GM23248 (cell line): ENCODE measurements at regions not wholly inside any gene's neighbourhood (a gene's known extent, or its start where the extent isn't known, plus 50 kb on each side); places are given as distances from the start of the nearest gene placed in this dataset.

Experiments
- DNase-seq: peaks from one replicate; pipeline ENCODE4 v3.0.0-alpha.2; 2015
- H2AFZ ChIP-seq: fragments of 200-600 bp; sonication (generic); 2 replicates; pipeline ENCODE4 v1.6.1; 2016; ENCODE audit warnings: antibody characterized with exemption
- H3F3A ChIP-seq: fragments of 200-600 bp; sonication (generic); 2 replicates; pipeline ENCODE4 v1.6.1; 2016; ENCODE audit warnings: mild to moderate bottlenecking, antibody characterized with exemption, mixed run types; ENCODE audit not compliant: insufficient read depth
- H3K27ac ChIP-seq: fragments of 200-600 bp; sonication (generic); 2 replicates; pipeline ENCODE4 v1.5.1; 2016; ENCODE audit warnings: mild to moderate bottlenecking
- H3K27me3 ChIP-seq: fragments of 200-600 bp; sonication (generic); replicated peaks from 2 replicates; pipeline ENCODE4 v1.6.1; 2016; ENCODE audit warnings: mild to moderate bottlenecking; ENCODE audit not compliant: insufficient read depth
- H3K36me3 ChIP-seq: fragments of 200-600 bp; sonication (generic); 2 replicates; pipeline ENCODE4 v1.6.1; 2016; ENCODE audit warnings: low read depth, mild to moderate bottlenecking
- H3K4me1 ChIP-seq: fragments of 200-600 bp; sonication (generic); 2 replicates; pipeline ENCODE4 v1.6.1; 2016; ENCODE audit warnings: mild to moderate bottlenecking; ENCODE audit not compliant: insufficient read depth
- H3K4me2 ChIP-seq: fragments of 200-600 bp; sonication (generic); one replicate; pipeline ENCODE4 v1.6.1; 2016; ENCODE audit warnings: mild to moderate bottlenecking; ENCODE audit not compliant: unreplicated experiment
- H3K4me3 ChIP-seq: fragments of 200-600 bp; sonication (generic); 2 replicates; pipeline ENCODE4 v1.5.1; 2016; ENCODE audit warnings: mild to moderate bottlenecking
- H3K79me2 ChIP-seq: fragments of 200-600 bp; sonication (generic); 2 replicates; pipeline ENCODE4 v1.6.1; 2016; ENCODE audit warnings: mild to moderate bottlenecking; ENCODE audit not compliant: insufficient read depth
- H3K9ac ChIP-seq: fragments of 200-600 bp; sonication (generic); 2 replicates; pipeline ENCODE4 v1.6.1; 2016; ENCODE audit warnings: mild to moderate bottlenecking
- H3K9me2 ChIP-seq: fragments of 200-600 bp; sonication (generic); 2 replicates; pipeline ENCODE4 v1.6.1; 2016; ENCODE audit warnings: mixed run types, mild to moderate bottlenecking, moderate library complexity; ENCODE audit not compliant: insufficient read depth
- H3K9me3 ChIP-seq: fragments of 200-600 bp; sonication (generic); one replicate; pipeline ENCODE4 v1.6.1; 2017; ENCODE audit warnings: low read depth
- H4K20me1 ChIP-seq: fragments of 200-600 bp; sonication (generic); 2 replicates; pipeline ENCODE4 v1.6.0; 2016; ENCODE audit not compliant: insufficient read depth
- EZH2 ChIP-seq: fragments of 200-600 bp; sonication (generic); IDR thresholded peaks from 2 replicates; pipeline ENCODE4 v1.6.1; 2018; ENCODE audit warnings: antibody characterized with exemption, mild to moderate bottlenecking; ENCODE audit not compliant: insufficient read depth, poor library complexity, severe bottlenecking
- EZH2phosphoT487 ChIP-seq: fragments of 200-600 bp; sonication (generic); IDR thresholded peaks from 2 replicates; pipeline ENCODE4 v1.6.1; 2018; ENCODE audit warnings: antibody characterized with exemption, moderate library complexity, mild to moderate bottlenecking, low read depth; ENCODE audit not compliant: insufficient read depth
- WGBS, 2 experiments: methylation state at CpG; one replicate each; pipeline ENCODE4 v1.1.6; 2015 to 2017; ENCODE audit warnings: low lambda C conversion rate in 2 of 2, low coverage in 1 of 2; ENCODE audit errors: missing lambda C conversion rate in 2 of 2; 5-methylcytosine and 5-hydroxymethylcytosine counted together
- in situ Hi-C: fragments of 300-500 bp; cut with MboI; formaldehyde crosslinking; loops from 2 replicates; pipeline ENCODE4 v1.15.0; 2020

- Histone ChIP-seq H3K27ac (no peak overlapping the region), H3K9me2 (no peaks in the 10 kb centered on the region), H3K79me2 (no peaks in the 10 kb centered on the region), H3K9ac (no peak overlapping the region), H4K20me1 (no peaks in the 10 kb centered on the region), H3K4me1 (peaks cover 6% of the 10 kb centered on the region; the same call in 1 of the 2 replicates), H3K9me3 (no peaks in the 10 kb centered on the region), H2AFZ (no peak overlapping the region), H3K27me3 (no peaks in the 10 kb centered on the region), H3K36me3 (no peaks in the 10 kb centered on the region), H3F3A (no peaks in the 10 kb centered on the region), H3K4me3 (no peak overlapping the region), H3K4me2 (no peak overlapping the region)
- in situ Hi-C loops: no loop called here
- DNase-seq: no peak
- no peak for TF ChIP-seq EZH2phosphoT487
- 96 to 99% methylated on average over 4 of the region's 4 CpGs for WGBS, 2 experiments
These were observed 213.1 kb downstream of the CXCL12 start for GRCh38 chr10:44171765-44172164.

GRCh38 chr10:44168478-44168877 is 216.4 kb downstream of the CXCL12 start:
- TF ChIP-seq EZH2 (no peak), EZH2phosphoT487 (no peak)
- Histone ChIP-seq H3K4me3 (no peak overlapping the region), H3K9ac (no peak overlapping the region), H3K9me2 (no peaks in the 10 kb centered on the region), H3K79me2 (no peaks in the 10 kb centered on the region), H3K9me3 (no peaks in the 10 kb centered on the region), H3K4me1 (peaks cover 6% of the 10 kb centered on the region; the same call in 1 of the 2 replicates), H4K20me1 (no peaks in the 10 kb centered on the region), H3K36me3 (no peaks in the 10 kb centered on the region), H2AFZ (no peak overlapping the region), H3K4me2 (no peak overlapping the region), H3F3A (no peaks in the 10 kb centered on the region), H3K27ac (no peak overlapping the region), H3K27me3 (no peaks in the 10 kb centered on the region)
- WGBS, 2 experiments: 85 to 90% methylated on average over 5 of the region's 5 CpGs
- no peak for DNase-seq
- in situ Hi-C loops: no loop called here

GRCh38 chr10:44167752-44168151 is 217.1 kb downstream of the CXCL12 start:
- no peak for TF ChIP-seq EZH2
- TF ChIP-seq EZH2phosphoT487: no peak
- DNase-seq: no peak
- no peak overlapping the region for H3K4me2 ChIP-seq
- WGBS, 2 experiments: 81 to 82% methylated on average over 6 of the region's 6 CpGs
- H2AFZ ChIP-seq: no peak overlapping the region
- no peaks in the 10 kb centered on the region for H3F3A ChIP-seq
- no peaks in the 10 kb centered on the region for H3K4me1 ChIP-seq
- H3K9me2 ChIP-seq: no peaks in the 10 kb centered on the region
- no peaks in the 10 kb centered on the region for H3K9me3 ChIP-seq
- no peaks in the 10 kb centered on the region for H3K79me2 ChIP-seq
- no peak overlapping the region for H3K9ac ChIP-seq
- H3K36me3 ChIP-seq: no peaks in the 10 kb centered on the region
- H3K27me3 ChIP-seq: no peaks in the 10 kb centered on the region
- in situ Hi-C loops: no loop called here
- no peak overlapping the region for H3K4me3 ChIP-seq
- no peaks in the 10 kb centered on the region for H4K20me1 ChIP-seq
- no peak overlapping the region for H3K27ac ChIP-seq

- DNase-seq: no peak
- Histone ChIP-seq H3K36me3 (no peaks in the 10 kb centered on the region), H3F3A (no peaks in the 10 kb centered on the region), H3K9me2 (no peaks in the 10 kb centered on the region), H4K20me1 (no peaks in the 10 kb centered on the region), H3K4me1 (no peaks in the 10 kb centered on the region), H3K9me3 (no peaks in the 10 kb centered on the region), H3K27ac (no peak overlapping the region), H3K4me2 (no peak overlapping the region), H3K4me3 (no peak overlapping the region), H3K79me2 (no peaks in the 10 kb centered on the region), H3K9ac (no peak overlapping the region), H2AFZ (no peak overlapping the region), H3K27me3 (no peaks in the 10 kb centered on the region)
- WGBS, 2 experiments: 95 to 100% methylated on average over 1 of the region's 1 CpG
- TF ChIP-seq EZH2phosphoT487 (no peak), EZH2 (no peak)
- in situ Hi-C loops: no loop called here
These were observed 218.5 kb downstream of the CXCL12 start for GRCh38 chr10:44166441-44166840.

GRCh38 chr10:44164251-44164956 is 220.5 kb downstream of the CXCL12 start:
- Histone ChIP-seq H3K9me2 (no peaks in the 10 kb centered on the region), H3K27me3 (no peaks in the 10 kb centered on the region), H3K4me1 (no peaks in the 10 kb centered on the region), H3K27ac (no peak overlapping the region), H3K9ac (no peak overlapping the region), H3F3A (no peaks in the 10 kb centered on the region), H3K4me3 (no peak overlapping the region), H3K4me2 (no peak overlapping the region), H3K9me3 (no peaks in the 10 kb centered on the region), H3K36me3 (no peaks in the 10 kb centered on the region), H3K79me2 (no peaks in the 10 kb centered on the region), H4K20me1 (no peaks in the 10 kb centered on the region), H2AFZ (no peak overlapping the region)
- no peak for TF ChIP-seq EZH2
- TF ChIP-seq EZH2phosphoT487: no peak
- no peak for DNase-seq
- WGBS, 2 experiments: 64 to 70% methylated on average over 3 of the region's 3 CpGs
- in situ Hi-C loops: no loop called here
